Fibroblast of the conjunctiva (primary cell): ENCODE measurements at regions not wholly inside any gene's neighbourhood (a gene's known extent, or its start where the extent isn't known, plus 50 kb on each side); places are given as distances from the start of the nearest gene placed in this dataset.
"Not testable (repeated sequence)": the region's sequence is repeated elsewhere in the genome, so short reads cannot be mapped to it uniquely, and the experiment has no call there.

Source experiments
- DNase-seq: peaks from one replicate; pipeline ENCODE4 v3.0.0-alpha.2; 2010; ENCODE audit warnings: low read depth

GRCh38 chr2:34179511-34179910 is 580.4 kb upstream of the FAM98A start:
- no peak for DNase-seq

GRCh38 chr2:34178482-34178881 is 579.4 kb upstream of the FAM98A start:
- no peak for DNase-seq

GRCh38 chr2:34176693-34177092 is 577.6 kb upstream of the FAM98A start:
- no peak for DNase-seq

- no peak for DNase-seq
Observed at GRCh38 chr2:34174506-34174905, 575.4 kb upstream of the FAM98A start.

- DNase-seq, result no peak
Observed at GRCh38 chr2:34162231-34162630, 563.1 kb upstream of the FAM98A start.

GRCh38 chr2:34161549-34161948 is 562.5 kb upstream of the FAM98A start:
- DNase-seq, result no peak

GRCh38 chr2:34159901-34160300 is 560.8 kb upstream of the FAM98A start:
- no peak for DNase-seq

- no peak for DNase-seq
Observed at GRCh38 chr2:34153484-34153883, 554.4 kb upstream of the FAM98A start.

GRCh38 chr2:34147780-34148179 is 548.7 kb upstream of the FAM98A start:
- no peak for DNase-seq

- DNase-seq, result no peak
Observed at GRCh38 chr2:34143149-34143548, 544.0 kb upstream of the FAM98A start.

GRCh38 chr2:34142531-34143008 is 543.5 kb upstream of the FAM98A start:
- DNase-seq, result not testable (repeated sequence)

GRCh38 chr2:34133065-34133464 is 534.0 kb upstream of the FAM98A start:
- DNase-seq, result not testable (repeated sequence)

GRCh38 chr2:34126279-34126678 is 527.2 kb upstream of the FAM98A start:
- DNase-seq, result no peak

GRCh38 chr2:34123996-34124785 is 525.1 kb upstream of the FAM98A start:
- no peak for DNase-seq

GRCh38 chr2:34121076-34121475 is 522.0 kb upstream of the FAM98A start:
- no peak for DNase-seq

- no peak for DNase-seq
Observed at GRCh38 chr2:34115076-34115475, 516.0 kb upstream of the FAM98A start.

- no peak for DNase-seq
Observed at GRCh38 chr2:34112161-34112560, 513.1 kb upstream of the FAM98A start.

GRCh38 chr2:34110392-34110791 is 511.3 kb upstream of the FAM98A start:
- no peak for DNase-seq

- DNase-seq, result no peak
Observed at GRCh38 chr2:34107811-34108210, 508.7 kb upstream of the FAM98A start.

GRCh38 chr2:34105006-34105767 is 506.1 kb upstream of the FAM98A start:
- peak; percentile 83 for DNase-seq

- peak; percentile 37 for DNase-seq
Observed at GRCh38 chr2:34104601-34105000, 505.5 kb upstream of the FAM98A start.

- DNase-seq, result no peak
Observed at GRCh38 chr2:34103437-34103836, 504.3 kb upstream of the FAM98A start.

- no peak for DNase-seq
Observed at GRCh38 chr2:34102339-34102738, 503.2 kb upstream of the FAM98A start.
